ENCODE measurements at regions not wholly inside any gene's neighbourhood (a gene's known extent, or its start where the extent isn't known, plus 50 kb on each side); places are given as distances from the start of the nearest gene placed in this dataset.

DNA sequence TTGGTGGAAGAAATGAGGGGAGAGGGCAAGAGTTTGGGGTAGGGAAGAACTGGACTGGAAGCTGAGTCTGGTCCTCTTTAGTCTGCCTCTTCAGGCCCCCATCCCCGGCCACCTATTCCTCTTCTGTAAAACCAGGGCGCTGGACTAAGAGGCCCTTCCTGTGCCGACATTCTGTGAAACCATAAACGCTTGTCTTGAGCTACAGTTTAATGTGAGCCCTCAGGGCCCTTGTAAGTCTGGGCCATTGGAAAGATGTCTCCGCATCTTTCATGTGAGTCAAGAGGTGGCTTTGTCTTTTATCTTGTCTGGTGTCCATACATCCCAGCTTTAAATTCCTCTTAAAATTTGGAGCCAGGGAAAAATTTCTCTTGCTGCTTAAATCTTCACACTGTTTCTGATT lies 90.6 kb downstream of the PLCE1 start:
- Histone ChIP-seq H3K79me1 (ENCODE audit: low read depth, low read length) (no peaks in the 10 kb centered on the region), H2AK5ac (ENCODE audit: low read depth, low read length) (no peak overlapping the region), H3K23ac (ENCODE audit: insufficient read length) (no peak overlapping the region), H3K27me3 (replicated peaks in 1 of 4; ENCODE audit: control insufficient read depth in 3 of 4, extremely low read depth in 1 of 4, insufficient read depth in 3 of 4, low read length in 3 of 4) (no peaks in the 10 kb centered on the region), H3K4ac (replicated peaks; ENCODE audit: insufficient read length, low read depth, low read length) (no peak overlapping the region), H3K27ac (ENCODE audit: low read depth, low read length) (no peak overlapping the region), H3K56ac (replicated peaks; ENCODE audit: insufficient read length, low read depth, low read length) (no peak overlapping the region), H2BK20ac (ENCODE audit: low read length) (no peak overlapping the region), H4K8ac (ENCODE audit: extremely low read depth, insufficient read depth, low read length) (no peak overlapping the region), H3K4me1 (replicated peaks in 1 of 4; ENCODE audit: control insufficient read depth in 3 of 4, insufficient read depth in 4 of 4, low read length in 3 of 4) (no peaks in the 10 kb centered on the region), H4K5ac (ENCODE audit: insufficient read length, low read depth, low read length) (no peak overlapping the region), H3K18ac (ENCODE audit: extremely low read depth, low read length) (no peak overlapping the region), H3K36me3 (ENCODE audit: control insufficient read depth in 2 of 4, insufficient read depth in 4 of 4, low read length in 3 of 4) (no peaks in the 10 kb centered on the region), H2BK5ac (ENCODE audit: low read depth, low read length) (no peak overlapping the region), H3K79me2 (ENCODE audit: control insufficient read depth in 1 of 2, insufficient read depth in 2 of 2, low read length in 2 of 2) (no peaks in the 10 kb centered on the region), H3K4me2 (ENCODE audit: insufficient read depth in 1 of 2, low read depth in 2 of 2, low read length in 2 of 2) (no peak overlapping the region), H2BK120ac (replicated peaks; ENCODE audit: low read depth, low read length) (no peak overlapping the region), H3K23me2 (ENCODE audit: low read depth, low read length) (no peaks in the 10 kb centered on the region), H3K14ac (ENCODE audit: insufficient read length) (no peak overlapping the region), H3K9ac (replicated peaks in 1 of 4; ENCODE audit: extremely low read depth in 1 of 4, low read depth in 3 of 4, low read length in 3 of 4) (no peak overlapping the region), H4K91ac (replicated peaks; ENCODE audit: insufficient read length, low read length) (no peak overlapping the region), H2AFZ (ENCODE audit: low read length) (no peak overlapping the region), H2BK12ac (ENCODE audit: low read depth, low read length) (no peak overlapping the region), H2BK15ac (ENCODE audit: low read length) (no peak overlapping the region), H4K20me1 (replicated peaks in 1 of 2; ENCODE audit: control insufficient read depth in 1 of 2, insufficient read depth in 2 of 2, low read length in 2 of 2) (no peaks in the 10 kb centered on the region), H3K4me3 (ENCODE audit: extremely low read depth in 1 of 4, insufficient read depth in 2 of 4, low read depth in 3 of 4, low read length in 4 of 4) (no peak overlapping the region), H3K9me3 (ENCODE audit: insufficient read depth in 2 of 2, low read depth in 1 of 2, low read length in 1 of 2) (peaks cover 0 to 5% of the 10 kb centered on the region in 2 experiments; a peak in 2 of 4 replicates)
- CTCF ChIA-PET (ENCODE audit: partially characterized antibody) = interaction anchor here (1.0 to 1.2 kb wide), 2 partner anchors 13 to 344 kb away, joined by 4 to 5 read pairs; no protein-coding TSS in a partner anchor
- no peak for DNase-seq (ENCODE audit: low read depth in 1 of 2, low spot score in 2 of 2)
- TF ChIP-seq SIRT6 (IDR thresholded peaks at IDR 0.05; ENCODE audit: low read length) (no peak), YY1 (IDR thresholded peaks at IDR 0.05; ENCODE audit: low read depth, low read length) (no peak), RBBP5 (IDR thresholded peaks at IDR 0.05; ENCODE audit: borderline replicate concordance, low read depth, low read length) (no peak), KDM4A (IDR thresholded peaks at IDR 0.05; ENCODE audit: low read depth, low read length, severe bottlenecking) (no peak), EZH2 (IDR thresholded peaks at IDR 0.05; ENCODE audit: low read depth, low read length, severe bottlenecking) (no peak), JUND (IDR thresholded peaks at IDR 0.05; ENCODE audit: low read length) (no peak)
- 84% methylated on average over 5 of the region's 5 CpGs; no CpG with 5 or more reads in 1 of the 2 experiments for WGBS, 2 experiments (ENCODE audit: extremely low coverage in 1 of 2, insufficient coverage in 1 of 2, insufficient read length in 1 of 2, insufficient replicate concordance in 2 of 2, low coverage in 1 of 2, low lambda C conversion rate in 2 of 2, missing lambda C conversion rate in 1 of 2)
- no peak for FAIRE-seq
- POLR2A ChIA-PET (ENCODE audit: partially characterized antibody) = no interaction called here

All from H1 (cell line).